ENCODE measurements at regions not wholly inside any gene's neighbourhood (a gene's known extent, or its start where the extent isn't known, plus 50 kb on each side); places are given as distances from the start of the nearest gene placed in this dataset.

DNA sequence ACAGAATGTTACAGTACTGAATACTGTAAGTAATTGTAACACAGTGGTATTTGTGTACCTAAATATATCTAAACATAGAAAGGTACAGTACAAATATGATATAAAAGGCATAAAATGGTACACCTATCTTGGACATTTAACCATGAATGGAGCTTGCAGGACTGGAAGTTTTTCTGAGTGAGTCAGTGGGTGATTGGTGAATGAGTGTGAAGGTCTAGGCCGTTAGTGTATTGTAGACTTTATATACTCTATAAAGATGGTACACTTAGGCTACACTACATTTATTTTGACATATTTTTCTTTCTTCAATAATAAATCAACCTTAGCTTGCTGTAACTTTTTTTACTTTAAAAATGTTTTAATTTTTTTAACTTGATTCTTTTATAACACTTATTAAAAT lies 422.5 kb upstream of the FSTL5 start:
- Histone ChIP-seq H2BK12ac (ENCODE audit: low read depth, low read length) (no peak overlapping the region), H3K14ac (ENCODE audit: insufficient read length) (no peak overlapping the region), H3K36me3 (ENCODE audit: control insufficient read depth in 2 of 4, insufficient read depth in 4 of 4, low read length in 3 of 4) (no peaks in the 10 kb centered on the region), H2AFZ (ENCODE audit: low read length) (no peak overlapping the region), H3K27me3 (replicated peaks in 1 of 4; ENCODE audit: control insufficient read depth in 3 of 4, extremely low read depth in 1 of 4, insufficient read depth in 3 of 4, low read length in 3 of 4) (no peaks in the 10 kb centered on the region), H2BK15ac (ENCODE audit: low read length) (no peak overlapping the region), H2AK5ac (ENCODE audit: low read depth, low read length) (no peak overlapping the region), H3K4me2 (ENCODE audit: insufficient read depth in 1 of 2, low read depth in 2 of 2, low read length in 2 of 2) (no peak overlapping the region), H3K23ac (ENCODE audit: insufficient read length) (no peak overlapping the region), H3K79me2 (ENCODE audit: control insufficient read depth in 1 of 2, insufficient read depth in 2 of 2, low read length in 2 of 2) (no peaks in the 10 kb centered on the region), H3K4me3 (ENCODE audit: extremely low read depth in 1 of 4, insufficient read depth in 2 of 4, low read depth in 3 of 4, low read length in 4 of 4) (no peak overlapping the region), H3K23me2 (ENCODE audit: low read depth, low read length) (no peaks in the 10 kb centered on the region), H3K9ac (replicated peaks in 1 of 4; ENCODE audit: extremely low read depth in 1 of 4, low read depth in 3 of 4, low read length in 3 of 4) (no peak overlapping the region), H3K9me3 (ENCODE audit: insufficient read depth in 2 of 2, low read depth in 1 of 2, low read length in 1 of 2) (no peaks in the 10 kb centered on the region), H4K8ac (ENCODE audit: extremely low read depth, insufficient read depth, low read length) (no peak overlapping the region), H4K91ac (replicated peaks; ENCODE audit: insufficient read length, low read length) (no peak overlapping the region), H4K5ac (ENCODE audit: insufficient read length, low read depth, low read length) (no peak overlapping the region), H4K20me1 (replicated peaks in 1 of 2; ENCODE audit: control insufficient read depth in 1 of 2, insufficient read depth in 2 of 2, low read length in 2 of 2) (no peaks in the 10 kb centered on the region), H3K79me1 (ENCODE audit: low read depth, low read length) (no peaks in the 10 kb centered on the region), H2BK20ac (ENCODE audit: low read length) (no peak overlapping the region), H3K4me1 (replicated peaks in 1 of 4; ENCODE audit: control insufficient read depth in 3 of 4, insufficient read depth in 4 of 4, low read length in 3 of 4) (no peaks in the 10 kb centered on the region), H2BK5ac (ENCODE audit: low read depth, low read length) (no peak overlapping the region), H3K56ac (replicated peaks; ENCODE audit: insufficient read length, low read depth, low read length) (no peak overlapping the region), H3K4ac (replicated peaks; ENCODE audit: insufficient read length, low read depth, low read length) (no peak overlapping the region), H2BK120ac (replicated peaks; ENCODE audit: low read depth, low read length) (no peak overlapping the region), H3K27ac (ENCODE audit: low read depth, low read length) (no peak overlapping the region), H3K18ac (ENCODE audit: extremely low read depth, low read length) (no peak overlapping the region)
- 100% methylated on average over 1 of the region's 1 CpG; no CpG with 5 or more reads in 1 of the 2 experiments for WGBS, 2 experiments (ENCODE audit: extremely low coverage in 1 of 2, insufficient coverage in 1 of 2, insufficient read length in 1 of 2, insufficient replicate concordance in 2 of 2, low coverage in 1 of 2, low lambda C conversion rate in 2 of 2, missing lambda C conversion rate in 1 of 2)
- ChIA-PET POLR2A (ENCODE audit: partially characterized antibody) (no interaction called here), CTCF (ENCODE audit: partially characterized antibody) (no interaction called here)
- TF ChIP-seq, protein P1, sequence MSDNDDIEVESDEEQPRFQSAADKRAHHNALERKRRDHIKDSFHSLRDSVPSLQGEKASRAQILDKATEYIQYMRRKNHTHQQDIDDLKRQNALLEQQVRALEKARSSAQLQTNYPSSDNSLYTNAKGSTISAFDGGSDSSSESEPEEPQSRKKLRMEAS (IDR thresholded peaks at IDR 0.05) = no peak
- TF ChIP-seq GTF2F1 (IDR thresholded peaks at IDR 0.05; ENCODE audit: borderline replicate concordance, low read depth, low read length) = no peak
- TF ChIP-seq EGR1 (IDR thresholded peaks at IDR 0.05; ENCODE audit: borderline replicate concordance, low read depth, low read length) = no peak
- no peak for TF ChIP-seq CEBPB (IDR thresholded peaks at IDR 0.05; ENCODE audit: low read depth, low read length)
- TF ChIP-seq, protein P2, sequence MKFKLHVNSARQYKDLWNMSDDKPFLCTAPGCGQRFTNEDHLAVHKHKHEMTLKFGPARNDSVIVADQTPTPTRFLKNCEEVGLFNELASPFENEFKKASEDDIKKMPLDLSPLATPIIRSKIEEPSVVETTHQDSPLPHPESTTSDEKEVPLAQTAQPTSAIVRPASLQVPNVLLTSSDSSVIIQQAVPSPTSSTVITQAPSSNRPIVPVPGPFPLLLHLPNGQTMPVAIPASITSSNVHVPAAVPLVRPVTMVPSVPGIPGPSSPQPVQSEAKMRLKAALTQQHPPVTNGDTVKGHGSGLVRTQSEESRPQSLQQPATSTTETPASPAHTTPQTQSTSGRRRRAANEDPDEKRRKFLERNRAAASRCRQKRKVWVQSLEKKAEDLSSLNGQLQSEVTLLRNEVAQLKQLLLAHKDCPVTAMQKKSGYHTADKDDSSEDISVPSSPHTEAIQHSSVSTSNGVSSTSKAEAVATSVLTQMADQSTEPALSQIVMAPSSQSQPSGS (IDR thresholded peaks at IDR 0.05; ENCODE audit: low read length) = no peak
- no peak for TF ChIP-seq NANOG (IDR thresholded peaks at IDR 0.05; ENCODE audit: insufficient read depth, low read depth, low read length, poor library complexity, severe bottlenecking)
- no peak for TF ChIP-seq EZH2 (IDR thresholded peaks at IDR 0.05; ENCODE audit: low read depth, low read length, severe bottlenecking)
- FAIRE-seq (no peak), DNase-seq (ENCODE audit: low read depth in 1 of 2, low spot score in 2 of 2) (no peak)

All from H1 (cell line).